Epithelial cell of proximal tubule (primary cell): ENCODE measurements at regions not wholly inside any gene's neighbourhood (a gene's known extent, or its start where the extent isn't known, plus 50 kb on each side); places are given as distances from the start of the nearest gene placed in this dataset.

ENCODE experiments used
- DNase-seq: peaks from one replicate; pipeline ENCODE4 v3.0.0-alpha.2; 2011; ENCODE audit warnings: low read depth
- H3K4me3 ChIP-seq: 2 replicates; pipeline ENCODE4 v1.5.1; 2011; ENCODE audit warnings: low read depth, mild to moderate bottlenecking, low read length
- CTCF ChIP-seq: conservative IDR thresholded peaks from 2 replicates; pipeline ENCODE4 v1.5.1; 2012; ENCODE audit warnings: low read depth, mild to moderate bottlenecking, low read length

- no peak overlapping the region for H3K4me3 ChIP-seq
- no peak for TF ChIP-seq CTCF
- DNase-seq, result no peak
Measured at GRCh38 chr2:236776206-236776605, 206.6 kb downstream of the ACKR3 start.

DNA sequence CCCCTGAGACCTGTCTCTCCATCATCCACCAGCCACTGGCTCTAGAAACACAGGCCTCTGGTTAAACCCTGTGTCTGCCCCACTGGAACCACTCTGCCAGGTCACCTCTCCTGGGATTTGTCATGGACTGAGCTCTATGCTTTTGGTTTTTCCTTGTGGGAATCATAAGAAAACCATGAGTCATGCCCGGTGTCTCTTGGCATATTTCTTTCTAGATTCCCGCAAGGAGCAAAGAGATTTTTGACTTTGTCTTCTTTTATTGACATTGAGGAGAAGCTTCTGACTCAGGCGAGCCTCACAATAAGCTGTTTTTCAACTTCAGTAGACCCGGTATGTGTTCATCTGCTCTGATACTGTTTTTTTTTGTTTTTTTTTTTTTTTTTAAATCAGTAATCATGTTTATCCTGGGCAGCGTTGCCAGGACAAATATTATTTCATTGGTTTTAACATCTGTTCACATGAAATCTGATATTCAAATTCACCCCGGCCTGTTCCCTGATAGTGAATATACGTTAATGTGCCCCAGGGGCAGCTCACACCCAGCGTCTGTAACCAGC lies 207.1 kb downstream of the ACKR3 start:
- no peak for TF ChIP-seq CTCF
- DNase-seq, result no peak
- H3K4me3 ChIP-seq, result no peak overlapping the region

DNA sequence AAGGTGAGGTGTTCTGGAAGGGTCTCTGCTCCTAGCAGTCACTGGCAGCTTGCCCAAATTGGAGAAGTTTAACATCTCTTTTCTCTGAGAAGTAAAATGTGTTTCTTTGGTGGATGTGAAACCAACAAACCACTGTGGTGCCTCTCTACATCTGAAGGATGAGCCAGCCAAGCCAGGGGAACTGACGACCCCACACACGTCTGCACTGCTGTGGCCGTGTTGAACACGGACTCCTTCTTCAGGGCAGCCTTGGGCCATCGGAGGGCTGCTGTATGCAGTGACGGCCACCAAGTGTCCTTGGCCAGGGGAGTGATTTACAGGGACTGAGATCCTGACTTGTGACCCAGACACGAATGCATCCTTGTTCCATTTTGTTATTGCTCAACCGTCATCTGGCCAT lies 207.8 kb downstream of the ACKR3 start:
- no peak for DNase-seq
- TF ChIP-seq CTCF, result no peak
- H3K4me3 ChIP-seq, result no peak overlapping the region

GRCh38 chr2:236781933-236782816 lies 212.6 kb downstream of the ACKR3 start:
- DNase-seq, result no peak
- H3K4me3 ChIP-seq, result no peak overlapping the region
- TF ChIP-seq CTCF, result no peak

- no peak overlapping the region for H3K4me3 ChIP-seq
- DNase-seq, result peak; percentile 63
- no peak for TF ChIP-seq CTCF
Measured at GRCh38 chr2:236782938-236783337, 213.3 kb downstream of the ACKR3 start.

DNA sequence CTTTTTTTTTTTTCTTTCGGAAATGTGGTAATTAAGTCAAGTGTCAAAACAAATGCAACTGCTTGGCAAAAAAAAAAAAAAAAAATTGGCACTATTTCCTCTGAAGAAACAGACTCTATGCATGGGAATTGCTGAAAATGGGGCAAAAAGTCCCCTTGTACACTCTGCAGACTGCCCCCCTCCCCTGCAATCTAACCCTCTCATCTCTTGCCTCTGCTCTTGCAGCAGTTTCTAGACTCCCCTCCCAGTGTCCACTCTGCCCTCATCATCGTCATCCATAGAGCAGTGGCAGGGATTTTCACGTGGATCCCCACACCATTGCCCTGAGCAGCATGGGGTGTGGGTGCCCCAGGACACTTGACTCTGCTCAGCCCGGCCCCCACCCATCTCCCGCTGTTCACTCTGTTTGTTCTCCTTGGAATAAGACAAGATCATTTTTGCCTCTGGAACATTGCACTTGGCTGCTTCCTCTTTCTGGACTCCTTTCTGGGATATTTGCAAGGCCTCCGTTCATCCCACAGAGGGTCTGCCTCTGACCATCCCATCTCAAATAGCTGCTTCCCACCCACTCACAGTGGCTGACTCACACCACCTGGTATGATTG lies 213.9 kb downstream of the ACKR3 start:
- DNase-seq, result no peak
- no peak overlapping the region for H3K4me3 ChIP-seq
- TF ChIP-seq CTCF, result no peak
